ENCODE measurements at regions not wholly inside any gene's neighbourhood (a gene's known extent, or its start where the extent isn't known, plus 50 kb on each side); places are given as distances from the start of the nearest gene placed in this dataset.
"Not testable (repeated sequence)": the region's sequence is repeated elsewhere in the genome, so short reads cannot be mapped to it uniquely, and the experiment has no call there.

DNA sequence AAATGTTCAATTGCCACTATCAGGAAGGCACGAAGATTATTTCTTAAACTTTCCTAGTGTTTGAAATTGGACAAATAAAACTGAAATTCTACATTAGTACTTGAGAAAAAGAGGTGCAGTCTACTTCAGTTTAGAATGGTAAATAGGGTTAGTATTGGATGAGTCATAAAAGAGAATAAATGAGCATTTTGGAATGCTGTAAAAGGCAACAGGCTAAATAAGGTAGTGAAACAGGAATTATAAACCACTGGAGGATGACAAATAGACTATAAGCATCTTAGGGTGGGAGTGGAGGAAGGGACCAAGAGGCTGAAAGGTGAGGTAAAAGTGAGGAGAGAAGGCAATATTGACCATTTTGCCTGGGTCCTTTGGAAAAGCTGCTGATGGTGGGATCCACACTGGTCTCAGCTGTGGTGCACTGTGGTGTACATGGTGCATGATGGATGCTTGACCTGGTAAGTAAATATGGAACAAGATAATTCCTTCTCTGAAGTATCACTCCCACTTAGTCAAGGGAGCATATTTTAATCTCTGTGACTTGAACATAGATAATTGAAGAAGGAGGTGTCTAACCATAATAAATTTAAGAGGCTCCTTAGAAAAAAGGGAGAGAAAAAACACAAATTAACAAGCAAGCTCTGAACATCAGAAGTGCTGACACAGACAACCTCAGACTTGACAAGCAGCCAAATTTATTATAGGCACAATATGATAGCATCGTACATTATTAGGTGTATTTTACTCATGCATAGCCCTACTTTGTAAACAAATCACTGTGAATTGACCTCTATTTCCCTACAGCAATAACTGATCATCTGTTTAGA lies 76.4 kb upstream of the SCIN start:
- Mint-ChIP-seq H3K36me3 (ENCODE audit: low read depth) (no peaks in the 10 kb centered on the region), H3K9me3 (no peaks in the 10 kb centered on the region; the same call in 1 of the 2 replicates), H3K27ac (no peak overlapping the region), H3K4me1 (ENCODE audit: low read depth) (peaks cover 13% of the 10 kb centered on the region), H3K27me3 (ENCODE audit: insufficient read depth) (no peaks in the 10 kb centered on the region; the same call in 1 of the 2 replicates), H3K4me3 (no peak overlapping the region)
- no peak for DNase-seq
- TF ChIP-seq, protein P1, sequence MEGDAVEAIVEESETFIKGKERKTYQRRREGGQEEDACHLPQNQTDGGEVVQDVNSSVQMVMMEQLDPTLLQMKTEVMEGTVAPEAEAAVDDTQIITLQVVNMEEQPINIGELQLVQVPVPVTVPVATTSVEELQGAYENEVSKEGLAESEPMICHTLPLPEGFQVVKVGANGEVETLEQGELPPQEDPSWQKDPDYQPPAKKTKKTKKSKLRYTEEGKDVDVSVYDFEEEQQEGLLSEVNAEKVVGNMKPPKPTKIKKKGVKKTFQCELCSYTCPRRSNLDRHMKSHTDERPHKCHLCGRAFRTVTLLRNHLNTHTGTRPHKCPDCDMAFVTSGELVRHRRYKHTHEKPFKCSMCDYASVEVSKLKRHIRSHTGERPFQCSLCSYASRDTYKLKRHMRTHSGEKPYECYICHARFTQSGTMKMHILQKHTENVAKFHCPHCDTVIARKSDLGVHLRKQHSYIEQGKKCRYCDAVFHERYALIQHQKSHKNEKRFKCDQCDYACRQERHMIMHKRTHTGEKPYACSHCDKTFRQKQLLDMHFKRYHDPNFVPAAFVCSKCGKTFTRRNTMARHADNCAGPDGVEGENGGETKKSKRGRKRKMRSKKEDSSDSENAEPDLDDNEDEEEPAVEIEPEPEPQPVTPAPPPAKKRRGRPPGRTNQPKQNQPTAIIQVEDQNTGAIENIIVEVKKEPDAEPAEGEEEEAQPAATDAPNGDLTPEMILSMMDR (IDR thresholded peaks at IDR 0.05) = no peak

DNA sequence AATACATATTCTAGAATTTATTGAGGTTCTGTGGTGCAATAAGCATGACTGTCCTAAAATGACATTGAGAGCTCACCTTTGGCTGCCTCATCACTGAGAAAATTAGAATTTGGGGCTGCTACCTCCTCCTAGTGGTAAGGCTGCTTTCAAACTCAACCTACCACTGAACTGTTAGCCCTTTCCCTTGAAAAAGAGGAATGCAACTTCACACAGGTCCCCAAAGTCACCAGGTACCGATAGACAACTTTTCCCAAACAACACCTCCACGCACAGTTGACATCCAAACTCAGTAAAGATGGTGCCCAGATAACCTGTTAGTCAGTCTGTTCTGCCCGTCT lies 75.9 kb upstream of the SCIN start:
- TF ChIP-seq, protein P1 (IDR thresholded peaks at IDR 0.05) = no peak
- H3K9me3 Mint-ChIP-seq = no peaks in the 10 kb centered on the region; the same call in 1 of the 2 replicates
- no peak overlapping the region for H3K4me3 Mint-ChIP-seq
- H3K27ac Mint-ChIP-seq = no peak overlapping the region
- H3K36me3 Mint-ChIP-seq (ENCODE audit: low read depth) = no peaks in the 10 kb centered on the region
- H3K4me1 Mint-ChIP-seq (ENCODE audit: low read depth) = peaks cover 13% of the 10 kb centered on the region
- H3K27me3 Mint-ChIP-seq (ENCODE audit: insufficient read depth) = no peaks in the 10 kb centered on the region; the same call in 1 of the 2 replicates
- no peak for DNase-seq

DNA sequence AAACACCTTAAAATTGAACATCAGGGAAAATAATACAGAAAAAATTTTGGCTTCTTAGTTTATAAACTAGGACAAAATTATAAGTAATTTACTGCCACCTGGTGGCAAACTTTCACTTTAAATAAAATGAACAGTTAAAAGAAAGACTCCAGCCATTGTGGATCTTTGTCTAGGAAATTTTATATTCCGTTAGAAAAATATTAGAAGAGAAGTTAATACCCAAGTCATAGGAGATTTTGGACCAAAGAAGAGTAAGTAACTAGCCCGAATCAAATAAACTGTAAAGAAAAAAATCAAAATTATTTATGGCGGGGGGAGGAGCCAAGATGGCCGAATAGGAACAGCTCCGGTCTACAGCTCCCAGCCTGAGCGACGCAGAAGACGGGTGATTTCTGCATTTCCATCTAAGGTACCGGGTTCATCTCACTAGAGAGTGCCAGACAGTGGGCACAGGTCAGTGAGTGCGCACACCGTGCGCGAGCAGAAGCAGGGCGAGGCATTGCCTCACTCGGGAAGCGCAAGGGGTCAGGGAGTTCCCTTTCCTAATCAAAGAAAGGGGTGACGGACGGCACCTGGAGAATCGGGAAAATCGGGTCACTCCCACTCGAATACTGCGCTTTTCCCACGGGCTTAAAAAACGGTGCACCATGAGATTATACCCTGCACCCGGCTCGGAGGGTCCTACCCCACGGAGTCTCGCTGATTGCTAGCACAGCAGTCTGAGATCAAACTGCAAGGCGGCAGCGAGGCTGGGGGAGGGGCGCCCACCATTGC lies 73.4 kb upstream of the SCIN start:
- TF ChIP-seq, protein P1 (IDR thresholded peaks at IDR 0.05) = peak; percentile 81
- not testable (repeated sequence) for H3K27me3 Mint-ChIP-seq (ENCODE audit: insufficient read depth); H3K9me3 Mint-ChIP-seq; H3K36me3 Mint-ChIP-seq (ENCODE audit: low read depth); H3K27ac Mint-ChIP-seq
- peak; percentile 41 for DNase-seq
- Mint-ChIP-seq H3K4me1 (ENCODE audit: low read depth) (peaks cover 13% of the 10 kb centered on the region), H3K4me3 (peak overlapping the region; percentile 42; the same call in 1 of the 2 replicates)

DNA sequence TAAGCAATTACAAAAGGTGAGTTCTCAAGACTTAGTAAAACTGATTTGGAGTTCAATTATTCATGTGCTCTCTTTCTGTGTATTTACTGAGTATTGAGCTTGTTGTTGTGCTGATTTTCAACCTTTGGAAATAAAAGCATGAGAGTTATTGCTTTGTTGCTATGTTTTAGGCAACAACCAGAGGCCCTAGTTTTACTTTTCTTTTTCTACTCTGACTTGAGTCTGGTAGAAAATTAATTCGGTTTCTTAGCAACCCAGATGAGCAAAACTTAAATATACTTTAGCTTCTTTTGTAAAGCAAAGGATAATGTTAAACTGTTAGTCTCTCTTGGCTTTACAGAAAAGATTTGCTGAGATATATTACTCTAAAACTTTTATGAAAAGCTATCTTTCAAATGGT lies 66.4 kb upstream of the SCIN start:
- no peak for DNase-seq
- Mint-ChIP-seq H3K36me3 (ENCODE audit: low read depth) (no peaks in the 10 kb centered on the region), H3K27ac (no peak overlapping the region), H3K4me3 (no peak overlapping the region), H3K27me3 (ENCODE audit: insufficient read depth) (no peaks in the 10 kb centered on the region), H3K4me1 (ENCODE audit: low read depth) (no peaks in the 10 kb centered on the region), H3K9me3 (no peaks in the 10 kb centered on the region)
- TF ChIP-seq, protein P1 (IDR thresholded peaks at IDR 0.05) = no peak

DNA sequence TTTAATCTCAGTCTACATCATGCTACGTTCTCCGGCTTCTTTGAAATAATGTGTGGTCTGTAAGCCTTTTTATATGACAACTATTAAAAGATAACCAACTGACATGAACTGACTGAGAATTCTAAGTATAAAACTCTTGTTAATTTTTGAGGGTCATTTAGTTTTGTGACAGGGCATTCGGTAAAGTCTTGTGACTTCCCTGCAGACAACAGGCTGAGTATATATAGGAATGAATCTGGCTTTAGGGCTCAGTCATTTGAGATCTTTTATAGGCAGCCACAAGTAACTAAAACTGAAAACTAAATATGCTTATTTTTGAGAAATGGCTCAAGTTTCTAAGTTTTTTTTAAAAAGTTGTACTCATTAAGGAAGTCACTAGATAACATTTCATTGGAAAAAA lies 62.5 kb upstream of the SCIN start:
- Mint-ChIP-seq H3K4me1 (ENCODE audit: low read depth) (no peaks in the 10 kb centered on the region), H3K4me3 (no peak overlapping the region), H3K9me3 (no peaks in the 10 kb centered on the region), H3K27ac (no peak overlapping the region), H3K36me3 (ENCODE audit: low read depth) (no peaks in the 10 kb centered on the region), H3K27me3 (ENCODE audit: insufficient read depth) (no peaks in the 10 kb centered on the region; the same call in 1 of the 2 replicates)
- no peak for DNase-seq
- TF ChIP-seq, protein P1 (IDR thresholded peaks at IDR 0.05) = no peak

All from HFFc6 (cell line).